DMS 273 (cell line): ENCODE measurements at regions not wholly inside any gene's neighbourhood (a gene's known extent, or its start where the extent isn't known, plus 50 kb on each side); places are given as distances from the start of the nearest gene placed in this dataset.
"Not testable (repeated sequence)": the region's sequence is repeated elsewhere in the genome, so short reads cannot be mapped to it uniquely, and the experiment has no call there.

Source experiments
- DNase-seq: peaks from one replicate; lab custom pipeline; 2025; ENCODE audit not compliant: unreplicated experiment; lab: John Stamatoyannopoulos, UW

DNA sequence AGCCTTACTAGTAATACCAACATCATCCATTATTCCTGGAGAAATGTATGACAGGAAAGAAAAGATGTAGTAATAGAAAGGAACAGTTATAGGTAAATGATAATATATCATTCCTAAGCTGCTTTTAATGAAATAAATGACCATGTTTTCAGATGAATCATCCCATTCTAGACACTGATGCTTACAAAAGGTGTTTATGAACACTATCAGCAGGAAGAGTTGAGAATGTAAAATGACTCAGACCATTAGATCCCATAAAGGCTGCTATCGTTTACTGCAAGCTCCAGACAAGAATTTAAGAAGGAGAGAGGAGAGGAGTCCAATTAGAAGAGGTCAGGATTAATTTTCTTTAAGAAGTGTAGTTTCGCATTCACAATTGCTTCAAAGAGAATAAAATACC is 1033.5 kb downstream of the EFNA5 start:
- DNase-seq: no peak

DNA sequence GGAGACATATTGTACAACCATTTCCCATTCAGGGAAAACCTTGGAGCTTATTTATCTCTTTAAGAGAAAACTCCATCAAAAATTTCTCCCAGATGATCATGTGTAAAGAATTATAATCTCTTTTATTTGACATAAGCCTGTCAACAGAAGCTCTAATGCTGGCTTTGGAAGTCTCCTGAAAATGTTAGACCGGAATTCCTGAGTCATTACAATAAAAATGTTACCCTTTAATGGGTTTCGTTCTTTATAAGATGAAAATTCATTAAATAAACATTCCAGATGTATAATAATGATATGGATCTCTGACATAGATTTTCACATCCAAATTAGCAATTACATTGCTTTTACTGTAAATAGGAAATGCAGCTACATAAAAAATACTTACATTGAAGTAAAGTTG is 1036.4 kb downstream of the EFNA5 start:
- no peak for DNase-seq

DNA sequence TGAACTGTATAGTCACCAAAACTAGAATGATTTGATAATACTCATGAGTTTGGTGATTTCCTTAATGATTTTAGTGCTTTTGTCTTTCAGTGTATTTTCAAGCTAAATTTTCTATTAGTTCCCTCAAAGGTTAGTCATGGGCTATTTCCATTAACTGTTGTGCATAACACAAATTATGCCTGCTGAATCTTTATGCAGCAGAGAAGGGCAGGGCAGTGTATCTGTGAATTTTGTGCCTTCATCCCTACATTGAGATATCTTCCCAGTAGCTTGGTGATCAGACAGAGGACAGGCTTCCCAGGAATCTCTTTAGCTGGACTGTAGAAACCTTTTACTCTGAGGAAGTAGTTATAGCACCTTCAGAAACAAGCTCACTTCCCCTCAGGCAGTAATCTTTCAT is 1036.9 kb downstream of the EFNA5 start:
- no peak for DNase-seq

DNA sequence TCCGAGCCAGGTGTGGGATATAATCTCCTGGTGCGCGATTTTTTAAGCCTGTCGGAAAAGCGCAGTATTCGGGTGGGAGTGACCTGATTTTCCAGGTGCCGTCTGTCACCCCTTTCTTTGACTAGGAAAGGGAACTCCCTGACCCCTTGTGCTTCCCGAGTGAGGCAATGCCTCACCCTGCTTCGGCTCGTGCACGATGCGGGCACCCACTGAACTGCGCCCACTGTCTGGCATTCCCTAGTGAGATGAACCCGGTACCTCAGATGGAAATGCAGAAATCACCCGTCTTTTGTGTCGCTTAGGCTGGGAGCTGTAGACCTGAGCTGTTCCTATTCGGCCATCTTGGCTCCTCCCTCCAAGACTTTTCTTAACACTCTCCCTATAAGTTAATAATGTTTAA is 1042.3 kb downstream of the EFNA5 start:
- not testable (repeated sequence) for DNase-seq

DNA sequence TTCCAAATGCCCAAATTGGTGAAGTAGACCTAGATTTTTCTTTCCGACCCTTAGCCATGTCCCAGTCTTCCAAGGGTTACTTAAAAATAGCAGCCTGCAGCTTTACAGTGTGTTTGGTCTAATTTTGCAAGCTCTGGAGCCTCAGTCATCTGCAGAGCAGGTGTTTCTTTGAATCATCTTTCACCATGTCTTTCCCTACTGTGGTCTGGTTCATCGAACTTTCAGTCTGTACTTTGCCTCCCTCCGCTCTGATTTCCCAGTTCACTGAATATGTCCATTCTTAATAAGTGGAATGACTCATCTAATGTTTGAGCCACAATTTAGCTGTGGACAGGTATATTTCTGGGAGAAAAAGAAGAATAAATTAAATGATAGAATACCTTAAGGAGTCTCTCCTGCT is 1060.7 kb downstream of the EFNA5 start:
- no peak for DNase-seq

DNA sequence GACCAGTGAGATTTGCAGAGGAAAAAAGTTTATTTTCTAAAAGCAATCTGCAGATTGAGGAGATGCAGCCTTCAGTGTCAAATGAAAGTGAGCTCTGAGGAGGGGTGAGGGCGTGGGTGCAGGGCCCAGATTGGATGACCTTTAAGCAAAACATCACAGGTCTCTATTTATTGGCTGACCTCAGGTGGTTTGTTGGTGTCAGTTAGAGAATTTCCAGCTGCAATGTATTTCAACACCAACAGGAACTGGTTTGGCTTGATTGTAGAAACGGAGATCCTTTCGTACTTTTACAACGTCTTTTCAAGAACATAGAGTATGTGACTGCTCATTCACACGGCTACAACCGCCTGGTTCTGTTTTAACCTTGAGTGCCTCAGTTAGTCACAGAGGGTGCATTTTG is 1069.1 kb downstream of the EFNA5 start:
- DNase-seq: no peak

DNA sequence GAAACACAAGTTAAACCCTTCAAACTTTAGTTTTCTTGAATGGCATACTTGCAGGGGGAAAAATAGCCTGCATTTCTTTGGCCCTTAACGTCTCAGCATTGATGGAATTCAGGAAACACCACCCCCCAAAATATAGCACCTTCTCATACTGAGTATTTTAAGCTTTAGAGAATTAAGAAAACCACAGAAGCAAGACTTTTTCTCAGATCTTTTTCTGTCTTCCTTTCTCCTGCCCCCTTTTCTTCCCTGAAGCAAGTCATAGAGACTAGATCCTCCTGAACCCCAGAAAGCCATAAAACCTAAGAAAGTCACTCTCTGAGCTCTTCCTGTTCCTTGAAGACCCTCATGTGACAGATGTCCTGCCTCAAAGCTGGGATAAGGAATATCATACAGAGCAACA is 1069.9 kb downstream of the EFNA5 start:
- DNase-seq: no peak

DNA sequence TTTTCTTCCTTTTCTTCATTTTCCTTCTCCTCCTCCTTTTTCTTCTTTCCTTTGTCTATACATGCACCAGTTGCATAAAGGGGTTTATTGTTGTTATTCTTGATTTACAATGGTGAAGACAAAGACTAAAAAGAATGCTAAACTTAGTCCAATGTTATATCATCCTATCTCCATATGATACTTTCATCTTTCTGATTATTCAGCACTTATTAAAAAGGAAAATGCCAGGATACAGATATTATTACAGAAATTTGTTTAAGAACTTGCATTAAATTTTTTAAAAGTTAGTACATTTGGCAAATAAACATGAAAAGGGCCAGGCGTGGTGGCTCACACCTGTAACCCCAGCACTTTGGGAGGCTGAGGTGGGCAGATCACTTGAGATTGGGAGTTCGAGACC is 1074.9 kb downstream of the EFNA5 start:
- DNase-seq: no peak

DNA sequence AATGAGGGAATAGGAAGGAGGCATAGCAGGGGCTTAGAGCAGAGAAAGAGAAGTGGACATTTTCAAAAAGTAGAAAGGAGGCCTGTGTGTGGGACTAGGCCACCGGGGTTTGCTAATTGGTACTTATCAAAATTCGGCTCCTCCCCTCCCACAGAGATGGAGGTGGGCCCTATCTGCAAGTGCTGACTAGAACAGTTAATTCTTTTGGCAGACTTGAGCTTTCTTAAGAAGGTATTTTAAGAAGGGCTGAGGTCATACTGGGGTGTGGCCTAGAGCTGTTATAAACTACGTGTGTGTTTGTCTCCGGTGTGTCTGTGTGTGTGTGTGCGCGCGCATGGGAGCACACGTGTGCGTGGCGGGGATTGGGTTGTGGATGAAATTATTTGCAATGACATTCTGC is 1086.5 kb downstream of the EFNA5 start:
- no peak for DNase-seq

DNA sequence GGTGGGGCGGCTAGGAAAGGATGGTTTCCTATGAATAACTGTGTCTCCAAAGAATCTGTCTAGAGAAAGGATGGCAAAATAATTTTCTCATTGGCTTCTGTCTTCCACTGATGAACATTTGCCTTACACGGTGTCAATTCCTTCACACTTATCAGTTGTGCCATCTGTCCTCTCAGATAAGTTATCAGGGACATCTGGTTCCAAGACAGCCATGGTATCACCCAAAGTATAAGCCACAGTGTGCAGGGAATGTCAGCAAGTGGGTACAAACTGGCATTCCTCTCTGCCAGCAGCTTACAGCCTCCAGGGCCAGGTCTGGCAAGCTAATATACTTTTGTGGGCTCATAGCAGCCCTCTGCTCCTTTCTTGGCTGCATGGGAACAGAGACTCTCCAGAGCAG is 1092.0 kb downstream of the EFNA5 start:
- DNase-seq: no peak

DNA sequence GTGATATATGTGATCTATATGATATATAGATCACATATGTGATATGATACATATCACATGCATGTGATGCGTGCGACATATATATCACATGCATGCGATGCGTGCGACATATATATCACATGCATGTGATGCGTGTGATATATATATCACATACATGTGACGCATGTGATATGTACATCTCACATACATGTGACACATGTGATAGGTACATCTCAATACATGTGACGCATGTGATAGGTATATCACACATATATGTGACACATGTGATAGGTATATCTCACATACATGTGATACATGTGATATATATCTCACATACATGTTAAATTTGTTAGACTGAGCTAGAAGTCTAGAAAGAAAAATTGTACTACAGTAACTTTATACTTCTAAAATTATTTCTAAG is 1095.9 kb downstream of the EFNA5 start:
- no peak for DNase-seq

DNA sequence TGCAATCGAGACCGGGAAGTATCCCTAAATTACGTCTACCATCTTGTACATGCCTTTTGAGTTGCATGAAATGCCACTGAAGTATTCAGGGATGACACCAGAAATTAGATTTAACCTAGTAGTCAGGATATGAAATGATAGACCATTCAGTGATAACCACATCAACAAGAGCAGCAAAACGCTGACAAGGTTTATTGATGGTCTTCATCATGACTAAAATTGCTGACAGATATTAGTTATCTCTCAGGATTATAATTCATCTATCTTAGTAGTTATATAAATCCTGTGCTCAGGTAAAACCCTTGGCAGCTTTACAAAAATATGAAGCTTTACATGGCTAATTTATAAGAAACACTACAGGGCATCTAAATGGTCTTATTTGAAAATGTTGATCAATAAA is 1104.7 kb downstream of the EFNA5 start:
- DNase-seq: no peak

DNA sequence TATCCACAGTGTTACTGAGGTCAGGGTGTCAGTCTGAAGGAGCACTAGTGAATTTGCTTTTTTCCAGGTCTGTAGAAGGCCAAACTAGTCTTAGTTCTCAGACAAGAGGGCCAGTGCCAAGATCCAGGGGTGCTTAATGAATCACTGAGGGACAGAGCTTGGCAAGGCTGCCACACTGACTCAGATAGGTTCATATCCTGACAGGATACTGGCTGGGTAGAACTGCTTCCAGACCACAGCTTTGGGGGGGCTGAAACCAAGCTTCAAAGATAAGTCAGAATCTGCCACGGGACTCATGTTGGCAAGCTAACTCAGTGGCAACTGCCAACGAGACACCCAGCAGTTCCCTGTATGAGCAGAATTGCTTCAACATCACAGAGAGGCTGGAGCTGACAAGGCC is 1125.4 kb downstream of the EFNA5 start:
- DNase-seq: no peak

DNA sequence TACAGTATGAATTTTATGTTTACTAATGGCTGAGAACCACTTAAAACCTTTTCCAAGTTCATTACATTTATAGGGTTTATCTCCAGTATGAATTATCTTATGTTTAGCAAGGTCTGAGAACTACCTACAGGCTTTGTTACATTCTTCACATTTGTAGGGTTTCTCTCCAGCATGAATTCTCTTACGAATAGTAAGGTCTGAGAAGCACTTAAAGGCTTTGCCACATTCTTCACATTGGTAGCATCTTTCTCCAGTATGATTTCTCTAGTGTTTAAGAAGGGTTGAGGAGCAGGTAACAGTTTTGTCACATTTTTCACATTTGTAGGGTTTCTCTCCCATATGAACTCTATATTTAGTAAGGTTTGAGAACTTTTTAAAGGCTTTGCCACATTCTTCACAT is 1127.4 kb downstream of the EFNA5 start:
- DNase-seq: no peak

DNA sequence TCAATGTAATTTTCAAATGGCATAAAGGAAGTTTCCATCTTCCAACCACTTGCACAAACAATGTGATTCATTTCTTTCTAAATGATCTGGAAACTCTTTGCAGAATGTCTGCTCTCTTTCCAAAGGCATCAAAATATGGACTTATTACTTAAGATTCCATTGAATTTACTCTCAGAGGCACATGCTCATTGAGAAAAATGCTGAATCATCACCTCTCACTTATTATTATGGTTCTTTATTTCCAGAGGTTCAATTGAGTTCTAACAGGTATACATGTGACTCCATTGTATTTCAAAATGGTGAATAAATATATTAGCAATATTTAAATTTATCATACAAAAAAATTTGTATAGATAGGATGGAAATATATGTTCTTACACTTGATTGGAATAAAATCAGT is 1140.6 kb downstream of the EFNA5 start:
- DNase-seq: no peak

DNA sequence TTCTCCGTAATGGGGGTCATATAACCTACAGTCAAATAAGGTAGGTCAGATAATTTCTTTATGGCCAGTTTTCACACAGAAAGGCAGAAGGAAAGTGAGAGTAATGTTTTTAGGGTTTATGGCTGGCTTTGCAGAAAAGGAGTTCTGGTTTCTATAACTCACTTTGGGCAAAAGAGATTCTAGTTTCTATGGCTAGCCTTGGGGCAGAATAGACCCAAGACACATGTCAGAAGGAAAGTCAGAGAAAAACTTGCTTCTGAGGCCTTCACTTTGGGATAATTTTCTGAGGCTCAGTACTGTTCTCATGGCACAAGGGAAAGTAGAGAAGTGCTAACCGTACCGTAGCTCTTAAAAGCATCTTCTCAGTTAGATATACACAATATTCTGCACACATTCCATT is 1145.3 kb downstream of the EFNA5 start:
- no peak for DNase-seq

DNA sequence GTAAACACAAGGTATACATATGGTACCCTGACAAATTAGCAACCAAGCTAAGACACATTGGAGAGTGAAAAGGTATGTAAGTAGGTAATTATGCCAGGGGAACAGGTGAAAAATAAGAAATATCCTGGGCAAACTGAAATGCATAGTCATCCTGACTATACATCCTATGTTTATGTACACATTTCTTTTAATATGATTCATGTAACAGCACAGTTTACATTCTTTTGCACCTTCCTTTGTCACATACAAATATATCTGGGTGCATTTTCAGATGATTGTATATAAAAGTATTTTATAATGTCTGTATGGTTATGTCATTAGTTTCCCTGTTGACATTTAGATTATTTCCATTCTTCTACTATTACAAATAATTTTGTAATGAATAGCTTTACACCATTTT is 1146.9 kb downstream of the EFNA5 start:
- no peak for DNase-seq

DNA sequence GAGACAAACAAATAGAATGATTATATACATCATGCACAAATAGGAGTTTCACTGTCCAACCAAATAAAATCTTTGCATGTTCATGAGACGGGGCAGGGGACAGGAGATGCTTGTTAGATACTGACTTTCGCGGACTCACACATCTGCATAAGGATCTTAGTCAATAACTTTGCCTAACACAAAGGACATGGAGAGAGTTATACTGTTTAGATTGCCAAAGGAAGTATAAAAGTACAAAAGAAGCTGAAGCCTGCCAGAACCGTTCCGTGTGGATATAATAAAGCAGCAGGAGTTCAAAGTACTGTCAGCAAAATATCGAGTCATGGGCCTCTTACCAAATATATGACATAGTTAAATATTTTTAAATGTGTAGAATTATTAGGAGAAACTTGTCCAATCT is 1148.4 kb downstream of the EFNA5 start:
- DNase-seq: no peak

DNA sequence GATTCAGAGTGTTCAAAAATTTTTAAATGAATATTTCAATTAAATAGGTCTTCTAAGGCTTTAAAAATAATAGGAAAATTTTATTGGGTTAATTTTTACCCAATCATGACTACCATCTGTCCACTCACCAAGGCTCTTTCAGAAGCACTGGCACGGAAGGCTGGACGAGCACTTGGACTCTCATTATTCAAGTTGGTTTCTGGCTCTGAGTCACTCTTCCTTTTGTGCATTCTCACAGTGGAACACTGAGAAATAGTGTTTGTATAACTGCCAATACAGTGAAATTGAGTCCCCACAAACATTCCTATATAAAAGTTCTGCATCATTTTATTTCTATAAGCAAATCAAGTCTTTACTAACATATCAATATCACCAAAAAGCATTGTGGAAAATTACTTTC is 1149.0 kb downstream of the EFNA5 start:
- DNase-seq: no peak

DNA sequence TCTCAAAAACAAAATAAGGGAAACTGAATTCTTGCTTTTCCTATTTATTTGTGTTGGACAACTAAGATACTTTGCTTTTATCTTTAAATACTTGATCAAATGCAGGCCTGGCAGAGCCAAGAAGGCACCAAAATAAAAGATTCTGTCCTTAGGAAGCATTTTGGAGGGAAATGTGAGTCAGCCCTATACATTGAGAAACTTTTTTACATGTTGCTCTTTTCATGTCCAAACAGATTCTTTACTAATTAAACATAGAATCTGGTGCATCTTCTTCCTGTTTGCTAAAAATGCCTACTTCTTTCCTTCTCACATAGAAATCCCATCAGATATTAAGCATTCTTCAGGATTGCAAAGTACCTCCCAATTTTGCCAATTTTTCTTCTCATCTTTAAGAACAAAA is 1160.4 kb downstream of the EFNA5 start:
- no peak for DNase-seq

DNA sequence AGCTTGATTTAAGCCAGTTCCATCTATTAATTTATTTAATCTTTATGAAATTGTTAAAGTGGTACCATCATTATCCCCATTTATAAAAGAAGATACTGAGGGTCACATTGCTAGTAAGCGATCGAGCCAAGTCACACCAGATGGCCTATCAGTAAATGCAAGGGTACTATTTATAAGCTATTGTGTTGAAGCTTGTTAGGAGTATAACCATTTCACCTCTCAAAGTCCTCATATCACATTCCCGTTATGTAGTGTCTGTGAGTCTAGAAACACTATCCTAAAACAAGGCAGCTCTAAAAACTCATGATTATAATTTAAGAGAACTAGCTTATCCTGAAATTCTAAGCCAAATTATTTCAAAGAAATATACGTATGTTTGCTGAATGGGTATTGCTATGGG is 1161.8 kb downstream of the EFNA5 start:
- no peak for DNase-seq

DNA sequence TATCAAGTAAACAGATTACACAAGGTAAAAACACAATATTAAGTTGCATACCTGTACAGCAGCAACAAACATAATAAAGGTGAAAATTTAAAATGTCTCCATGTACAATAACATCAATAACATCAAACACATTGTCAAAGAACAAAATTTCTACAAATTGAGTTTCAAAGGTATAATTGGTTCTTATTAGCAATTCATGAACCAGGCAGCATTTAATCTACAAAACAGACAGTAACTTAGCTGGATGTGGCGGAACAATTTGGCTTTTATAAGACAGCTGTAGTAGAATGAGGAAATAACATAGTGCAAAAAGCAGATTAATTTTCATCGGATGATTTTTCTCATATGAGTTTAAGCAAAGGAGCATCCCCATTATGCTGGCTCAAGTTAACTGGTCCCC is 1176.8 kb downstream of the EFNA5 start:
- no peak for DNase-seq

DNA sequence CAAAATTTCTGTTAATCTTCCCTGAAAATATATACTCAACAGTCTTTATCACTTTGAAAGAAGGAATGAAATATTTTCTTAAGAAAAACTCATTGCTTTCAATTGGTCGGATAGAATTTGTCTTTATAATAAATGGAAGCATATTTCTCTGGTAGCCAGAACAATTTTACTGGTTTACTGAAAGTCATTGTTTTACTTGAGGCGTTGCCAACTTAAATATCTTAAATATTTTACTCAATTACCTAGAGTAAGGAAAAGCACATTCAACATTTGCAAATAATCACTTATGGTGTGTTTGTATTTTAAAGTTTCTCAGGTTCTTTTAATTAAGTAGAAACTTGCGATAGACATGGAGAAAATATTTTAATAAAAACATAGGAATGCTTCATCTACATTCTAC is 1181.7 kb downstream of the EFNA5 start:
- DNase-seq: no peak

DNA sequence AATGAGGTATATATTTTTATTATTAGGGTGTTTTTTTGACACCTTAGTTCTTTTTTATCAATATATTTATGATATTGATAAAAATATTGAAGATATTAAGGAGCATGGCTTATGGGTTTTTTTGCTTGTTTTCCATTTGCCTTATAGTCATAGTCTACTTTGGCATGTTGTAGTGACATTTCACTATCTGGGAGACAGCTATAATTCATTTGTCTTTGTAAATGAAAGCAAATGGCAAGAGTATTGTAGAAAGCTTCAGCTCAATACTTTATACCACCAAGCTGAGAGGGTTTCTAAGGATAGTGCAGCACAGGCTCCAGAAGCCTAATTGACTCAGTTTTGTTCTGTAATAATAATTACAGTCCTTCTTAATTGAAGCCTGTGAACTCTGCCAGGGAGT is 1182.3 kb downstream of the EFNA5 start:
- no peak for DNase-seq
